ENCODE measurements at regions not wholly inside any gene's neighbourhood (a gene's known extent, or its start where the extent isn't known, plus 50 kb on each side); places are given as distances from the start of the nearest gene placed in this dataset.
"Not testable (repeated sequence)": the region's sequence is repeated elsewhere in the genome, so short reads cannot be mapped to it uniquely, and the experiment has no call there.

DNA sequence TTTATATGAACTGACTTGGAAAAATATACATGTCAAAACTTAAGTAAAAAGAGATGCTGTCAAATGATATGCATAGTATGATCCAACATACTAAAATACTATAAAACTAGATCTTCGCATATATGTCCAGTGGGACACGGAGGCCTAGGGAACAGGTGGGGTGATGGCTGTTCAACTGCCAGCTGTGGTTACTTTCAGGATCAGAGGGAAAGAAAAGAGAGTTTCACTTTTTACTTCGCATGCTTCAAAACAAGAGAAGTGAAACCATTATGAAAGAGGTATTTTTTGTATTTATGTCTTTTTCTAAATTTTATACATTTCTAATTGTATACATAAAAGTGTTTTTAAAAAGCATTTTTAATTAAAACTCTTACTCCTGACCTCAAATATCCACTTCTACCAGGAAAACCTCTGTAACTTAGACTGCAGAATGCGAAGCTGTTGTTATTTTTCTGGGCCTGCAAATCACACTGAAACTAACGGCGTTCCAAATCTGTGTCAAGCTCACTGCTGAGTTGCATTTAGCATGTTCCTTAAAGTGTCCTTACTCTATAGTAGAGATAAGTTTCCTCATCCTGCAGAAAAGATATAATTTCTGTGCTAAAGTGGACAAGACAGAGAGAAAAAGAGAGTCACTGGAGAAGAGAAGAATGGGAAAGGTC lies 97.8 kb upstream of the SLC35G4 start:
- no peak for DNase-seq

DNA sequence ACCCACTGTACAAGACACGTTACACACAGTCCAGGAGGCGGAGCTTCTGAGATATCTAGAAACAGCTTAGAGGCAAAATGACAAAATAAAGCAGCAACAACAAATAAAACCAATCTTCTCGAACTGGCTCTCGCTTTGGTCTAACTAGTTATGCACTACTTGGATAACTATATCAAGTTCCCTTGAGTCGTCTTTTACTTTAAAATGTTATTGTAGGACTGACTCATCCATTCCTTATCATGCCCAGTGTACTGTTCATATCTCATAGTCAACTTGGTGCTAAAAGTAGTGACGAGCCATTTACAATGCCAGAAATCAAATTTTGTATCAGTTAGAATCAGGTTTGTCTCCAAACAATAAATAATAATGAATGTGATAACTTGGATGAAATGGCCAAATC lies 102.5 kb upstream of the SLC35G4 start:
- no peak for DNase-seq

DNA sequence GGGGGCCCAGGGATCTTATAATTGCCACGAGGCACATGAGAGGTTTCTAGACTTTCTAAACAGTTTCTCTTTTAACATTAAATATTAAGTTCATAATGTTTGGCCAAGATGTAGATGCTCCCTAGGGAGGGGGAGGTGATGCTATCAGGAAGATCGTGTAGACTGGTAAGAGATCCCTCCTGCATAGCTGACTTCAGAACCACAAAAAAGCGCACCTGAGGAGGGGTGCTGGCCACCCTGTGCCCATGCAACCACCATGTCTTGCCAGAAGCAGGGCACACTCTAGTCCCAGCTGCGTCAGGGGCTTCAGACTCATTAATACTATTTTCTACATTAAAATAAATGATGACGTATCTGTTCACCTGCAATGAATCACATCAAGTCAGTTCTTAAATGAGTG lies 103.4 kb upstream of the SLC35G4 start:
- DNase-seq, result no peak

DNA sequence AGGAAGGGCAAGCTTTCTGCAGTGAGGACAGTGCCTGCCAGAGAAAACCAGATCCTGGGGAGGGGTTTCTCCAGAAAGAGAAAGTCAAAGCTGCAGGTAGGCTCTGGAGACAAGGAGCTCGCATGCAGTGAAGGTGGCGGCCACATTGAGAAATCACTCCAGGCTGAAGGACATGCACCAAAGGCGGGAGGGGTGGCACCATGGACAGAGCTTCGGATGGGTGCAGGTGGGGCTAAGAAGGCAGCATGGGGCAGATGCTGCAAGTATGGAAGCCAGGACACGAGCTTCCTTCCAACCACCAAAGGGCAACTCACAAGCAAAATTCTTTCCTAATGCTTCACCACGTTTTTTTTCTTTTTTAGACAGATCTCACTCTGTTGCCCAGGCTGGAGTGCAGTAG lies 104.4 kb upstream of the SLC35G4 start:
- no peak for DNase-seq

DNA sequence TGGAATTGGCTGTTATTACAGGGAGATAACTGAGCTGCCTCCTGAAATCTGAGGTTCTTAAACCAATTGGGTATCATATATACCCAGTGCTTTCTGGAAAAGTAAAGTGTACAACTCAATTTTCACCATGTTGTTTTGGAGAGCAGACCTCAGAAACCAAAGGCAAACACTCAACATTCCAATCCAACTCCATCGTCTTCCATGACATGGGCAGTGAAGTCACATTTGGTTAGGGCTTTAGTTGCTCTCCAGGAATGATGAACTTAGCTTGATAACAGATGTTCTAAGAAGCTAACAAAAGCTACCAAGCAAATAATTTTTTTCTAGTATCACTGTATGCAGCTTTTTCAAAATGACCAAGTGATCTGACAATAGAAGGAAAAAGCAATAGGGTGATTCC lies 107.0 kb upstream of the SLC35G4 start:
- no peak for DNase-seq

DNA sequence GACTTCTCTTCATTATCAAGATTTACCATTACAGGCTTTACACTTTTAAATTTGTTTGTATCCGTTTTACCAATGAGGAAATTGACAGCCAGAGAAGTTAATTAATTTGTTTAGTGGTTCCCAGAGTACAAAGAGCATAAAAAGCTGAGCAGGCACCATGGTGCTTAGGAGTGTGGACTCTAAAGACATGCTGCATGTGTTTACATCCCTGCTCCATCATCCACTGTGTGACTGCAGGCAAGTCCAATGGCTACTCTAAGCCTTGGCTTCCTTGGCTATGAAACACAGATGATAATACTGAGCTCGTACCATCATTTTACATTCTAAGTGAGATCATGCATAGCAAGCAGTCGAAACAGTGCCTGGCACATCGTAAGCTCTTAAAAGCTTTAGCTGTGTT lies 108.0 kb upstream of the SLC35G4 start:
- DNase-seq, result no peak

DNA sequence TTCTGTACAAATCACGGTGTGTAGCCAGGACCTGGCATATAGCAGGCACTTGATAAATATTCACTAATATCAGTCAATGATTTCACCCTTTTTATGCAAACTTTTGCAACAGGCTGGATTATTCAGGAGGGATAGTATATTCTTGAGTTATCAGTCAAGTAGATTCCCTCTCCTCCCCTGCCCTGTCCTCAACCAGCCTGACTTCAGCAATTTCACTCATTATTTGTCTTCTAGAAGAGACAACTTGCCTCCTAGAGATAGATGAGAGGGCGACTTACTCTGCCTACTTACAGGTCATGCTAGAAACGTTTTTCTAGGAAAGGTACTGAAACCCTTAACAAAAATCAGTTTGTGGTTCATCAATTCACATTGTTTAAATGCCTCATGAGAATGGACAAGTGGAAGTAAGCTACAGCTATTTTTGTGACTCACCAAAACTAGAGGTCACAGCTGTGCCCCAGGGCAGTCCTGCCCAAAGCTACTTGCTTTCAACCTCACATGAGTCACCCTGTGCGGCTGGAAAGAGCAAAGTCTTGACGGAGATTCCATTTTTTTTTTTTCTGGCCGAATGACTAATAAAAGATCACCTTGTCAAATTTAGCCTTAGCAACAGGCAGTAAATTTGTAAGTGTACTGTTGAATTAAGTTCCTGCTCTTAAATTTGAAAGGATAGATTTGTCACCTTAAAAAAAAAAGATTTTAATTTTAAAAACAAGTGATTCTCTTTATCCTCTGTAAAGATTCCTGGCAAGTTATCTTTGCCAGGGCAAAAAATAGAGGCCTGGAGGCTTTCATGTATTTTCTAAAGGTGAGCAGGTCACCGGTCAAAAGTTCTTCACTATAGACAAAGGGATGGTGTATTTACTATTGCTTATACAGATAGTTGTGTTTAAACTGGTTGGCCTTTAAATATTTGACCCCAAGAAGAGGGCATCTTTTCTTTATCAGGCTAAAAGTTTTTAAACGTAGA lies 109.0 kb upstream of the SLC35G4 start:
- DNase-seq, result no peak

DNA sequence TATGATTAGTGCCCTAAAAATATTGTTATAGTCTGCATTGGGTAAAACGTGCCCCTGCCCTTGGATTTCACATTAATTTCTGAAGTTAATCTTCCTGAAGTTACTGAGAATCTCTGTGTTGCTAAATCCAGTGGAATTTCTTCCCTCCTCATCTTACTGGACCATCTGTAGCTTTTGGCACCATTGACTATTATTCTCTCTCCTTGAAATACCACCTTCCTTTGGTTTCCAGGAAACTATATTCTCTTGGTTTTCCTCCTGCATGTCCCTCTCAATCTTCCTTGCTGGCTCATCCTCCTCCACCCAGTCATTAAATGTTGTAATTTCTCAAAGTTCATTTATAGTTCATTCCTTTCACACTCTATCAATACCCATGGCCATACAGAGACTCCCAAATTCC lies 110.6 kb upstream of the SLC35G4 start:
- no peak for DNase-seq

DNA sequence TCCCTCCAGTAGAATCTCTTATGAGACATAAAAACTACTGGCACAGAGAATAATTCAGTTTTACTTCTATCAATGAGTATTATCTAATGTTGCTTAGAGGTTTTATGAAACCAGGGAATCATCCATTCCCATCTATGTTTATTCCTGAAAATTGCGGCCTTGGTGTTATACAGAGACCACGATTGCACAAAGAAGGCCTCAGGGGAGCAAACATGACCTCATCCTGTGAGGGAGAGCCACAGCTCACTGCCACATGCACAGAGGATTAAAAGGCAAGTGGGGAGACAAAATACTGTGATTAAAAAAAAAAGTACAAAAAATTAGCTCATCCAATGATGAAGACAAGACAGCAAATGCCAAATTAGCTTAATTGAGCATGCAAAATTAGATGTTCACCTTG lies 111.8 kb upstream of the SLC35G4 start:
- no peak for DNase-seq

DNA sequence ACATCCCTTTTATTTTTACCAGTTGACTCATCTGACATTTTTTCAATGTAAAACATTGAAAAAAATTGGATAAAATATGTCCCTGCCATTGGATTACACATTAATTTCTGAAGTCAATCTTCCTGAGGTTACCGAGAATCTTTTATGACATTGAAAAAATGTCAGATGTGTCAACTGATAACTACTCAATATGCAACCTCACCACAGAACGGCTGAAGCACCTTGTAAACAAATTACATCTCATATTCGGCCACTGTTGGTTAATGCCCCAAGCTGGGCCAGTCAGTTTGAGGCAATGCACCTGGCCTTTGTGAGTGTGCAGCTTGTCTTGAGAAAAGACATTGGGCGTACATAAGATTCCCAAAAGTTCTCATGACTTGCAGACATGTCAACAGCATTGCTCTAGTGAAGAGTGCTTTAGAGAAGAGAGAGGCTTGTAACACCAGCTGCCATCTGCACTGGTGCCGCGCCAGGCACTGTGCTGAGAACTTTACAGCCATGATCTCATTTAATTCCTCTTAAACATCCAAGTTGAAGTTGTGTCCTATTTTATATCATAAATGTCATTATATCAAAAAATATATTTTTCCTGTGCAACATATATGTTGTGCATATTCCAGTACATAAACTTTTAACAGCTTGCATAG lies 112.7 kb upstream of the SLC35G4 start:
- no peak for DNase-seq

DNA sequence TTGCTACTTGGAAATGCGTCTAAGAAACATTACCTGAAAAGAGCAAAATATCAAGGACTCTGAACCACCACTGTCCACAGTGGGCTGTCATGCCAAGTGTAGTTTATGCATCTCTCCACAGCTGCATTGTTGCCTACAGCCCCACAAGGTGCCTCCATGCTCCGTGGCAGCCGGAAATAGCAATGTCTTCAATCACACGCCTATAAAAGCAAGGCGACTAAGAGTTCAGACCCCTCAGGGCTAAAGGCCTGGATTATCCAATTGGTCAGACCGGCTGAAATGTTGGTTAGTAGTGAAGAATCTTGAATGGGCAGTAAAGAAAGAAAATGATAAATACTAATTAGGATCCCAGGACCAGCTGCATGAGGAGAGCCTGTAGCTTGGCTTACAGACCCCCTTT lies 114.0 kb upstream of the SLC35G4 start:
- DNase-seq, result no peak

DNA sequence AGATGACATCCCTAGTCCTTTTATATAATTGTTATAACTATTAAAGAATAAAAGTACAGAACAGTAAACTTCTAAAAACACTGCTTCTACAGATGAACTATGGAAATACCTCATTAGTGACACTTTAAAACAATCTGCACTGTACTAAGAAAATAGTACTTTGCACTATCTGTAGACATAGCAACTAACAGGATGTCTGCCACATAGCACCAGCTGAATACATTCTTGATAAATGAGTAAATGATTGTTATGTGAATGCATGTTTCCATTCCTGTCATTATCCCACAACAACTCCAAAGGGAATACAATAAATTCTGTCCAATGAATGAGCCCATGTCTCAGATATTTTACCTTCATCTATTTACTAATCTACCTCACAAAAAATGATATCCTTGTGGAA lies 115.3 kb upstream of the SLC35G4 start:
- DNase-seq, result no peak

DNA sequence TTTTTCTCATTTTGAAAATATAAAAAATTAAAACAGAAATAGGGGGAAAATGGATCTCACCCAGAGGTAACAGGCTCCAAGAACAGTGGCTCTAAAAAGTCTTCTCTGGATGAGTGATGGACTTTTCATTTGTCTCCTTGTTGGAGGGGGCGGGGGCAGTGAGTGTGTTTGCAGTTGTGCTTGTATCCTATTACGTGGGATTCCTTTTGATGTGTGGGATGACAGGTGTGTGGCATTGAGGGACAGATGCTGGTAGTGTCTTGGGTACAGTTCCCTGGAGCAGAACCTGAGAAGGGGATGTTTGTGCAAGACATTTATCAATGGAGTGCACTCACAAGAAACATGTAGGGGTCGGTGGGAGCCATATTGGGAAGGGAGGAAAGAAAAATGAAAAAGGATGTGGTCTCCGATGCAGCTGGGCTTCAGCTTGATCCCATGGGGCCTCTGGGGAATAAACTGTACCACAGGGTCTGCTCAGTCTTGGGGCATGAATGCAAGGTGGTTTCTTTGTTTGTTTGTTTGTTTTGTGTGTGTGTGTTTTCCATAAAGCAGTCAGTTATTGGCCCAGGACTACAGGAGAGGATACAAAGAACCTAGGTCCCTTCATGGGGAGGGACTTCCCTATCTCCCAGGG lies 120.0 kb upstream of the SLC35G4 start:
- DNase-seq, result no peak

DNA sequence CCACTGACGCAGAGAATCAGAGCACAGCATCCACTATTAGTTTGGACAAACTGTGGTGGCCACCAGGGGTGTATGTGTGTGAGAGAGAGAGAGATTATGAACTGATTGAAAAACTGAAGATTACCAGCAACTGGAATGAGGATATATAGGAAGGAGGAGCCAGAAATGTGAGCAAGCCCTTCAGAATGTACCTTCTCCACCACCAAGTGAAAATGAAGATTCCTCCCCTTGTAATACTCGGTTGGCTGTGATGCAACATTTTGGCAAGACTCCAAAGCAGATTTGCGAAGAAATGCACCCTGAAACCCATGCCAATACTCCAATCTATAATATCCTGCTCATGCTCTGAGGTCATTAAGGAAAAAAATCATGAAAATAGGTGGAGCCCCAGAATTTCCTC lies 121.2 kb upstream of the SLC35G4 start:
- no peak for DNase-seq

DNA sequence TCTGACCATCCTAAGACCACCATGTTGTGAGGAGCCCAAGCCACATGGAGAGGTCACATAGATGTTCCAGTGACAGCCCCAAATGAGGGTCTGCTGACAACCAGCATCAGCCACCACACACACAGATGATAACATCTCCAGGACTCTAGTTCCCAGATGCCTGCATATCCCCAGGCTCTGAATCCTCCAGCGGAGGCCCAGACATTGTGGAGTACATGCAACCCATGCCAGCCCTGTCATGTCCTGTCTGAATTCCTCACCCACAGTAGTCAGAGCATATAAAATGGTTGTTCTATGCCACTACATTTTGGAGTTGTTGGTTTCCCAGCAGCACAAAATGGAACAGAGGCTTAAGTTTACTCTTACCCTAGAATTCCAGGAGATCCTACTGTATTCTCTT lies 122.0 kb upstream of the SLC35G4 start:
- no peak for DNase-seq

DNA sequence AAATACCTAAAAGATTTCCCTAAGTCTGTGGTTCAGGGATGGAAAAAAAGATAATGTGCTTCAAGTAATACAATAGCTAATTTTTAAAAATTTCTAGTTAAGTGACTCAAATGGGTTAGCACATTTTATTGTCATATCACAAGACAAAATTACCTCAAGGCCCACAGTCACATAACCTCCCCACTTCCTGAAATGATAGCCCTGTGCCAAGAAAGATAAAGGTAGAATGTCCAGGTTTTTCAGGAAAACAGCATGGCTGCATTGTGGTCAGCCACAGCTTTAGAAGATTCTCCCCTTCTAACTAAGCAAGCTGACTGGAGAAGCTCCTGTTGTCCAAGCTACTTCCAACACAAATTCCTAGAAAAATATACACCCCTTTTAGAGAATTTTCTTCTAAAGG lies 127.1 kb upstream of the SLC35G4 start:
- no peak for DNase-seq

DNA sequence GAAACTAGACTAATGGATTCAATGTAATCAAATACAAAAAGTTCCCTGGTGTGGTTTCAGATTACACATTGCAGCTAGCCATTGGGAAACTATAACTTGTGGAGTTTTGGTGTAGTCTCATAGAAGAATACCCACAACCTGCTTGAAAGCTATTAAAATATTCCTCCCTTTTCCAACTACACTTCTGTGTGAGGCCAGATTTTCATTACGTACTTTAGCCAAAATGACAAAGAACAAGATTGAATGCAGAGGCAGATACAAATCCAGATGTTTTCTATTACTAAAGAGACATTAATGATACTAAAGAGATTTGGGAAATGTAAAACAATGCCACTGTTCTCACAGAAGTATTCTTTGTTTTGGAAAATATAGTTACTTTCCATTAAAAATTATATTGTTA lies 128.7 kb upstream of the SLC35G4 start:
- no peak for DNase-seq

DNA sequence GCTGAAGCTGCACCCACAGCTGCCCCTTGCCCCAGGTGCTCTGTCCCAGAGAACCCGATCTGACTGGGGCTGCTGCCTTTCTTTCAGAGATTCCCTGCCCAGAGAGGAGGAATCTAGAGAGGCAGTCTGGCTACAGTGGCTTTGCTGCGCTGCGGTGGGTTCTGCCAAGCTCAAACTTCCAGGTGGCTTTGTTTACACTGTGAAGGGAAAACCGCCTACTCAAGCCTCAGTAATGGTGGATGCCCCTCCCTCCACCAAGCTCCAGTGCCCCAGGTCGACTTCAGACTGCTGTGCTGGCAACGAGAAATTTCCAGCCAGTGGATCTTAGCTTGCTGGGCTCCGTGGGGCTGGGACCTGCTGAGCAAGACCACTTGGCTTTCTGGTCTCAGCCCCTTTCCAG lies 130.4 kb upstream of the SLC35G4 start:
- DNase-seq, result not testable (repeated sequence)

DNA sequence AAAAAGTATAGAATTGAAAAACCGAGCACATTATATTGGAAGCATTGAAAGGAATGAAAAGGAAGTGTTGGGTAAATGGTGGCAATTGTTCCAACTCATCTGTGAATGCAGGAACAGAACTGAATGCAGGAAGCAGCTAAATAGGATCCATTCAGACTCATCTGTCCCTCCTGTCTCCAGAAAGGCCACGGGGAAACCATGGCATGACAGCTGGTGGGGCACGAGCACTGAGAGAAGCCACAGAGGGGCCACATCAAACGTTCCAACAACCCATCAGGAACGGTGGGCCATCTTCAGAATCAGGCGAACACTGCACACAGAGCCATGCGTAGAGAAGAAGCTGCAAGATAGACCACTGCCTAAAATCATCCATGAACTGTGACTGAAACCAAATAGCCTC lies 138.5 kb upstream of the SLC35G4 start:
- DNase-seq, result no peak

DNA sequence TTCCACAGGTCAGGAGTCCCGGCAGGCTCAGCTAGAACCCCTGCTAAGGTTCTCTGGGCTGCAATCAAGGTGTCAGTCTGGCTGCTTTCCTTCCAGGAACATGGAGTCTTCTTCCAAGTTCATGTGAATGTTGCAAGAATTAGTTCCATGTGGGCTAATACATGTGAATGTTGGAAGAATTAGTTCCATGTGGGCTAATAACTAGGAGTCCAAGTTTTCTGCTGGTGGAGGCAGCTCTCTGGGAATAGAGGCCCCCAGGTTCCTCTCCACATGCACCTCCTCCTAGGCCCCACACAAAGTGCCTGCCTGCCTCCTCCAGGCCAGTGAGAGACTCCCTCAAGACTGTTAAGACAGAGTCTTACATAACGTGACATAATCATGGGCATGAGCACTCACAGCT lies 140.8 kb upstream of the SLC35G4 start:
- no peak for DNase-seq

DNA sequence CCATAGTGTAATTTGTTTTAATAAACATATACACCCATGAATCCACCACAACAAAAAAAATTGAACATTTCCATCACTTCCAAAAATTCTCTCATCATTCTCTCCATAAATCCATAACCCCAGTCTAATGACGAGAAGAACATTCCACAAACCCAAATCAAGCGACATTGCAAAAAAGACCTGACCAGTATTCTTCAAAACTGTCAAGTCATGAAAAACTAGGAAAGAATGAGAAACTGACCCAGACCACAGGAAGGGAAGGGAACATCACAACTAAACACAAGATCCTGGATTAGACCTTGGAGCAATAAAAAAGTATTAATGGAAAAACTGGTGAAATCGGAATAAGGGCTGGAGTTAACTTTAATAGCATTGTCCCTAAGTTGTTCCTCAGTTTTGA lies 141.3 kb upstream of the SLC35G4 start:
- DNase-seq, result no peak

DNA sequence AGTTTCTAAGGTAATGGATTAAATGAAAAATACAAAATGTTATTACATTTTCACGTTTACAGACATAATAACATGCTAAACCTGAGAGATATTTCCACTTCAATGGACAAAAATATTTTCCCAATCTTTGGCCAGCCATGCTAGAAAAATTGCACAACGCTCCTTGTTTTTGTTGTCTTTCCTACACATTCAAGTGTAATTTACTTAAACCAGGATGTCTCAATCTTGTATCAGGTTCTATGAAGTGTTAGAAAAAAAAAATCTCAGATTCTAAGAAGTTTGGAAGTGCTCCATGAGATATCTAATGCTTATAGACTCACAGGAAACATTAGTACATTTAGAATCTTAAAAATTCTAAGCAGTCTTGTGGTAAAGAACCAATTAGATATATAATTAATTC lies 141.8 kb upstream of the SLC35G4 start:
- DNase-seq, result no peak

DNA sequence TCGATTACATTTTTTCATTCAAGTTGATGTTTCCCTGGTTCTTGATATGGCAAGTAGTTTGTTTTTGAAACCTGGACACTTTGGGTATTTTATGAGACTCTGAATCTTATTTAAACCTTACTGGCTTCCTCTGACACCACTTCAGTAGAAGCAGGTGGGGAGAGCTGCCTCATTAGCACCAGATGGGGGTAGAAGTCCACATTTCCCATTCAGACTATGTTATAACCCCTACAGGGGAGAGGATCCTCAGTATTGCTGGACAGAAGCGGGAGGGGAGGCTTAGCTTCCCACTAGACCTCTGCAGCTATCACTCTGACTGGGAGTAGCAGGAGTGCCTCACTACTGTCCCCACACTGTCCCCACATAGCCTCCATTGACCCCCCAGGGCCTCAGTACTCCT lies 145.3 kb upstream of the SLC35G4 start:
- no peak for DNase-seq

DNA sequence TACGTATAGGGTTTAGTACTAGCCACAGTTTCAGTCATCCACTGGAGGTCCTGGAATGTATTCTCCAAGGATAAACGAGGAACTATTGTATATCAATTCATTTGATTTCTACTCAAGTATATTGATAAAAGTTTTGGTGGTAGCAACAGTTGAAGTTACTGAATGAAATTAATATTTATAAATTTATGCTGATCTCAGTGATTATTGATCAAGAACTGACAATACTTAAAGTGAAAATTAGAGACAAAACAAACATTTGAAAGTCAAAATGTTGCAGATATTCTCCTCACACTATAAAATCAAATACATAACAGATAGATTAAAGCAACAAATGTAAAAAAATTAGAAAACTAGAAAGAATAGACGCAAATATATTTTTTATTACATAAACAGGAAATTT lies 150.9 kb upstream of the SLC35G4 start:
- DNase-seq, result no peak
